ENCODE measurements at regions not wholly inside any gene's neighbourhood (a gene's known extent, or its start where the extent isn't known, plus 50 kb on each side); places are given as distances from the start of the nearest gene placed in this dataset.

GRCh38 chr21:20611008-20611407 is 387.2 kb upstream of the NCAM2 start:
- POLR2A ChIA-PET = no interaction called here
- no peak overlapping the region for H3K27ac Mint-ChIP-seq
- no peak for ATAC-seq
- H3K4me3 Mint-ChIP-seq = no peak overlapping the region
- intact Hi-C loops (cut with DNase I, micrococcal nuclease) = no loop called here
- H3K4me1 Mint-ChIP-seq = no peaks in the 10 kb centered on the region
- CTCF ChIA-PET = no interaction called here
- H3K27me3 Mint-ChIP-seq = no peaks in the 10 kb centered on the region
- H3K9me3 Mint-ChIP-seq (ENCODE audit: low read depth) = peaks cover 10% of the 10 kb centered on the region
- no peak for DNase-seq
- H3K36me3 Mint-ChIP-seq (ENCODE audit: low read depth) = no peaks in the 10 kb centered on the region

DNA sequence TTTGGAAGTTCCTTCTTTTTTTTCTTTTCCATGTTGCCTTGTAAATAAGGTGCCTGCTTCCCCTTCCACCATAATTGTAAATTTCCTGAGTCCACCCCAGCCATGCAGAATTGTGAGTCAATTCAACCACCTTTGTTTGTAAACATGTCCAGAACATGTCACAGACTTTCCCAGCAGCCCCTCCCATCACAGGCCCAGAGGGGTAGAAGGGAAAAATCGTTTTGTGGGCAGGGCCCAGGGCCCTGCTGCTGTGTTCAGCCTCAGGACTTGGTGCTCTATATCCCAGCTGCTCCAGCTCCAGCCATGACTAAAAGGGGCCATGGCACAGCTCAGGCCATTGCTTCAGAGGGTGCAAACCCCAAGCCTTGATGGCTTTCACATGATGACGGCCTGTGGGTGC is 384.6 kb upstream of the NCAM2 start:
- ATAC-seq (no peak), DNase-seq (no peak)
- CTCF ChIA-PET = no interaction called here
- H3K36me3 Mint-ChIP-seq (ENCODE audit: low read depth) = no peaks in the 10 kb centered on the region
- no peaks in the 10 kb centered on the region for H3K4me1 Mint-ChIP-seq
- POLR2A ChIA-PET = no interaction called here
- no peaks in the 10 kb centered on the region for H3K27me3 Mint-ChIP-seq
- H3K4me3 Mint-ChIP-seq = no peak overlapping the region
- intact Hi-C loops (cut with DNase I, micrococcal nuclease) = no loop called here
- H3K9me3 Mint-ChIP-seq (ENCODE audit: low read depth) = peaks cover 6% of the 10 kb centered on the region
- no peak overlapping the region for H3K27ac Mint-ChIP-seq

- intact Hi-C loops (cut with DNase I, micrococcal nuclease) = no loop called here
- Mint-ChIP-seq H3K4me3 (no peak overlapping the region), H3K36me3 (ENCODE audit: low read depth) (no peaks in the 10 kb centered on the region), H3K27ac (no peak overlapping the region), H3K27me3 (no peaks in the 10 kb centered on the region), H3K9me3 (ENCODE audit: low read depth) (peaks cover 9% of the 10 kb centered on the region), H3K4me1 (no peaks in the 10 kb centered on the region)
- CTCF ChIA-PET = interaction anchor here (1.1 kb wide), 1 partner anchor 12 kb away, joined by 3 read pairs; no protein-coding TSS in a partner anchor
- POLR2A ChIA-PET = interaction anchor here (0.7 kb wide), 1 partner anchor 12 kb away, joined by 3 read pairs; no protein-coding TSS in a partner anchor
- no peak for ATAC-seq
- no peak for DNase-seq
Measured at GRCh38 chr21:20617130-20617529, 381.1 kb upstream of the NCAM2 start.

GRCh38 chr21:20618878-20619277 is 379.3 kb upstream of the NCAM2 start:
- ChIA-PET POLR2A (no interaction called here), CTCF (no interaction called here)
- no peaks in the 10 kb centered on the region for H3K4me1 Mint-ChIP-seq
- H3K27me3 Mint-ChIP-seq = no peaks in the 10 kb centered on the region
- H3K9me3 Mint-ChIP-seq (ENCODE audit: low read depth) = peaks cover 9% of the 10 kb centered on the region
- no peak overlapping the region for H3K4me3 Mint-ChIP-seq
- intact Hi-C loops (cut with DNase I, micrococcal nuclease) = no loop called here
- H3K27ac Mint-ChIP-seq = no peak overlapping the region
- ATAC-seq (no peak), DNase-seq (no peak)
- H3K36me3 Mint-ChIP-seq (ENCODE audit: low read depth) = no peaks in the 10 kb centered on the region

DNA sequence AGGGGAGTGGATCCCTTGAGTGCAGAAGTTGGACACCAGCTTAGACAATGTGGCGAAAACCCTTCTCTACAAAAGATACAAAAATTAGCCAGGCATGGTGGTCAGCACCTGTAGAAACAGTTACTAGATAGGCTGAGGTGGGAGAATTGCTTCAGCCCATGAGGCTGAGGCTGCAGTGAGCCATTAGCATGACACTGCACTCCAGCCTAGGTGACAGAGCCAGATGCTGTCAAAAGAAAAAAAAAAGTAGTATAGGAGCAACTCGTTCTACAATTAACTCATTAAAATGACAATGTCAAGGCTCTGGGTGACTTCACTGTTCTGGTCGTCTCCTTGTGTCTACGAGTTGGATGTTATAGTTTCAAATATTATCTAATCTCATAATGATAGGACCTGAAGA is 370.6 kb upstream of the NCAM2 start:
- Mint-ChIP-seq H3K4me3 (no peak overlapping the region), H3K9me3 (ENCODE audit: low read depth) (peaks cover 10% of the 10 kb centered on the region), H3K27me3 (no peaks in the 10 kb centered on the region), H3K27ac (no peak overlapping the region), H3K36me3 (ENCODE audit: low read depth) (no peaks in the 10 kb centered on the region), H3K4me1 (no peaks in the 10 kb centered on the region)
- no peak for ATAC-seq
- ChIA-PET POLR2A (no interaction called here), CTCF (no interaction called here)
- intact Hi-C loops (cut with DNase I, micrococcal nuclease) = loop anchor here in 1 of 2 experiments (5.0 kb wide), 1 partner anchor 50 kb away; no protein-coding TSS in a partner anchor
- no peak for DNase-seq

GRCh38 chr21:20631633-20632032 is 366.6 kb upstream of the NCAM2 start:
- Mint-ChIP-seq H3K9me3 (ENCODE audit: low read depth) (peaks cover 11% of the 10 kb centered on the region), H3K4me3 (no peak overlapping the region), H3K4me1 (no peaks in the 10 kb centered on the region), H3K36me3 (ENCODE audit: low read depth) (peaks cover 2% of the 10 kb centered on the region), H3K27ac (no peak overlapping the region), H3K27me3 (no peaks in the 10 kb centered on the region)
- intact Hi-C loops (cut with DNase I, micrococcal nuclease) = no loop called here
- DNase-seq (no peak), ATAC-seq (no peak)
- POLR2A ChIA-PET = no interaction called here
- CTCF ChIA-PET = no interaction called here

- H3K27ac Mint-ChIP-seq = no peak overlapping the region
- POLR2A ChIA-PET = no interaction called here
- H3K36me3 Mint-ChIP-seq (ENCODE audit: low read depth) = peaks cover 2% of the 10 kb centered on the region
- CTCF ChIA-PET = no interaction called here
- no peaks in the 10 kb centered on the region for H3K27me3 Mint-ChIP-seq
- intact Hi-C loops (cut with DNase I, micrococcal nuclease) = no loop called here
- H3K4me1 Mint-ChIP-seq = no peaks in the 10 kb centered on the region
- ATAC-seq = no peak
- peaks cover 14% of the 10 kb centered on the region for H3K9me3 Mint-ChIP-seq (ENCODE audit: low read depth)
- H3K4me3 Mint-ChIP-seq = no peak overlapping the region
- no peak for DNase-seq
Measured at GRCh38 chr21:20639026-20639425, 359.2 kb upstream of the NCAM2 start.

DNA sequence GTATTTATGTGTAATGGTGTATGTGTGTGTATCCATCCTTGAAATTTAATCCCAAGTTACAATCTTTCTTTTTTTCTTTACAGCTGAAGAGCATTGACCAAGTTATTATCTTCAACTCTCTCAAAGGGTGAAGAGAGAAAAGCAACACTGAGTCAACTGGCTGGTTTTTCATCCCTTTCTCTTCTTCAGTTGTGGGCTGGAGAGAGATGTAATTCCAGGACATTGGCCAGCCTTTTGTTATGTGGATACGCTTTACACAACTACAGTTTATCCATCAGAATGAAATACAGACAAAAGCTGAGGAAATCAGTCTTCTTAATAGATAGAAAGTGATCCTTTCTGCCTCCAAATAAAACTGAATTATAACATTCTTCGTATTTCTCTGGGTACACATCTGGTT is 357.0 kb upstream of the NCAM2 start:
- intact Hi-C loops (cut with DNase I, micrococcal nuclease) = no loop called here
- ChIA-PET POLR2A (no interaction called here), CTCF (no interaction called here)
- H3K9me3 Mint-ChIP-seq (ENCODE audit: low read depth) = peaks cover 10% of the 10 kb centered on the region
- no peak overlapping the region for H3K27ac Mint-ChIP-seq
- no peaks in the 10 kb centered on the region for H3K27me3 Mint-ChIP-seq
- H3K4me1 Mint-ChIP-seq = no peaks in the 10 kb centered on the region
- H3K36me3 Mint-ChIP-seq (ENCODE audit: low read depth) = no peaks in the 10 kb centered on the region
- ATAC-seq = no peak
- DNase-seq = no peak
- no peak overlapping the region for H3K4me3 Mint-ChIP-seq

- peaks cover 13% of the 10 kb centered on the region for H3K9me3 Mint-ChIP-seq (ENCODE audit: low read depth)
- no peaks in the 10 kb centered on the region for H3K27me3 Mint-ChIP-seq
- H3K36me3 Mint-ChIP-seq (ENCODE audit: low read depth) = no peaks in the 10 kb centered on the region
- intact Hi-C loops (cut with DNase I, micrococcal nuclease) = no loop called here
- no peaks in the 10 kb centered on the region for H3K4me1 Mint-ChIP-seq
- POLR2A ChIA-PET = no interaction called here
- CTCF ChIA-PET = no interaction called here
- ATAC-seq = no peak
- no peak overlapping the region for H3K4me3 Mint-ChIP-seq
- H3K27ac Mint-ChIP-seq = no peak overlapping the region
- no peak for DNase-seq
Measured at GRCh38 chr21:20642681-20643080, 355.5 kb upstream of the NCAM2 start.

DNA sequence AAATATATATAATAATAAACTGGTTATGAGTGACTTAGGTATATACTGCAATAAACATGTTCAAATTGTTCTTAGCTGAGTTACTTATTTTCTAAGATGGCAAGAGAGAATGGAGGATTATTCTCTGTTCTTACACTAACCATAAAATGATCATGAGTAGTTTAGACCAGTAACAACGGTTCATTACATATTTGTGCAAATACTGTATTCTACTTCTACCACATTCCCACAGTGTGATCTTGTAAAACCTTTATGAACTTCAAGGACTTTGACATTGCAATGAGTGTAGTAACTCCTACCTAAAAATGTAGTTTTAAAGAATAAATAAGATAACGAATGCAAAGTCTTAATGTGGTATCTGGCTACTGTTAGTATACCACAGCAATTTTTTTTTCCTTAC is 353.7 kb upstream of the NCAM2 start:
- intact Hi-C loops (cut with DNase I, micrococcal nuclease) = no loop called here
- ATAC-seq (no peak), DNase-seq (no peak)
- H3K27me3 Mint-ChIP-seq = no peaks in the 10 kb centered on the region
- H3K36me3 Mint-ChIP-seq (ENCODE audit: low read depth) = no peaks in the 10 kb centered on the region
- no peaks in the 10 kb centered on the region for H3K4me1 Mint-ChIP-seq
- POLR2A ChIA-PET = no interaction called here
- no peak overlapping the region for H3K4me3 Mint-ChIP-seq
- no peak overlapping the region for H3K27ac Mint-ChIP-seq
- CTCF ChIA-PET = no interaction called here
- H3K9me3 Mint-ChIP-seq (ENCODE audit: low read depth) = peaks cover 16% of the 10 kb centered on the region

- DNase-seq (no peak), ATAC-seq (no peak)
- intact Hi-C loops (cut with DNase I, micrococcal nuclease) = no loop called here
- ChIA-PET POLR2A (no interaction called here), CTCF (no interaction called here)
- no peak overlapping the region for H3K27ac Mint-ChIP-seq
- H3K4me3 Mint-ChIP-seq = no peak overlapping the region
- H3K4me1 Mint-ChIP-seq = no peaks in the 10 kb centered on the region
- H3K27me3 Mint-ChIP-seq = no peaks in the 10 kb centered on the region
- H3K9me3 Mint-ChIP-seq (ENCODE audit: low read depth) = peaks cover 16% of the 10 kb centered on the region
- H3K36me3 Mint-ChIP-seq (ENCODE audit: low read depth) = no peaks in the 10 kb centered on the region
Measured at GRCh38 chr21:20645344-20645743, 352.9 kb upstream of the NCAM2 start.

- Mint-ChIP-seq H3K9me3 (ENCODE audit: low read depth) (peaks cover 16% of the 10 kb centered on the region), H3K27ac (no peak overlapping the region), H3K4me1 (no peaks in the 10 kb centered on the region), H3K27me3 (no peaks in the 10 kb centered on the region), H3K36me3 (ENCODE audit: low read depth) (no peaks in the 10 kb centered on the region), H3K4me3 (no peak overlapping the region)
- ChIA-PET CTCF (no interaction called here), POLR2A (no interaction called here)
- ATAC-seq (no peak), DNase-seq (no peak)
- intact Hi-C loops (cut with DNase I, micrococcal nuclease) = no loop called here
Measured at GRCh38 chr21:20646431-20647165, 351.6 kb upstream of the NCAM2 start.

GRCh38 chr21:20647607-20648006 is 350.6 kb upstream of the NCAM2 start:
- POLR2A ChIA-PET = no interaction called here
- H3K9me3 Mint-ChIP-seq (ENCODE audit: low read depth) = peaks cover 16% of the 10 kb centered on the region
- ATAC-seq = no peak
- no peak overlapping the region for H3K4me3 Mint-ChIP-seq
- CTCF ChIA-PET = no interaction called here
- H3K36me3 Mint-ChIP-seq (ENCODE audit: low read depth) = no peaks in the 10 kb centered on the region
- H3K27me3 Mint-ChIP-seq = no peaks in the 10 kb centered on the region
- no peaks in the 10 kb centered on the region for H3K4me1 Mint-ChIP-seq
- intact Hi-C loops (cut with DNase I, micrococcal nuclease) = no loop called here
- no peak for DNase-seq
- no peak overlapping the region for H3K27ac Mint-ChIP-seq
